ENCODE measurements at regions not wholly inside any gene's neighbourhood (a gene's known extent, or its start where the extent isn't known, plus 50 kb on each side); places are given as distances from the start of the nearest gene placed in this dataset.

DNA sequence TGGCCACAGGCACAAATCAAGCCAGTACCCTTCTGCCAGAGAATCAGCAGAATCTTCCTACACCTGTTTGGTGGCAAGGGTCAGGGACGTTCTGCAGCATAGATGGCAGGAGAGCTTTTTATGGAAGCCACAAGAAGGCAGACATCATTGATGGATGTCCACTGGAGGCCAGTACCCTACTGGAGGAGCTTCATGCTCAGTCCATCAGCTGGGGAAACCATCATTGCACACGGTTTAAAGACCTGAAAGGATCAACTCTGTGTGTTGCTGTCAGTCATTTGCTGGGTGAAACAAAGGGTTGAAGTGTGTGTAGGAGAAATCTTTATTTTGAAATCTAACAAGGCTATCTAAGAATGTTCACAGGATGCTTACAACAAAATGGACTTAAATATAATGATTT lies 158.9 kb upstream of the SASH1 start:
- H2AFZ ChIP-seq (ENCODE audit: low read depth, low read length): no peak overlapping the region
- FAIRE-seq (no peak), DNase-seq (ENCODE audit: low read depth) (no peak)
- Mint-ChIP-seq H3K4me1 (ENCODE audit: low read depth, unreplicated experiment) (no peaks in the 10 kb centered on the region), H3K9me3 (ENCODE audit: unreplicated experiment) (no peaks in the 10 kb centered on the region), H3K27ac (ENCODE audit: unreplicated experiment) (no peak overlapping the region), H3K27me3 (ENCODE audit: low read depth, unreplicated experiment) (no peaks in the 10 kb centered on the region), H3K4me3 (ENCODE audit: unreplicated experiment) (no peak overlapping the region), H3K36me3 (ENCODE audit: low read depth, unreplicated experiment) (no peaks in the 10 kb centered on the region)
- H3K9me3 ChIP-seq (ENCODE audit: insufficient read depth, low read depth, low read length): no peaks in the 10 kb centered on the region
- no peak overlapping the region for H3K4me3 ChIP-seq (ENCODE audit: insufficient read depth, low read depth, low read length)
- no peaks in the 10 kb centered on the region for H4K20me1 ChIP-seq (ENCODE audit: insufficient read depth, low read length)
- H3K27ac ChIP-seq (ENCODE audit: low read depth, low read length): no peak overlapping the region
- no peaks in the 10 kb centered on the region for H3K79me2 ChIP-seq (ENCODE audit: insufficient read depth, low read length)
- H3K4me2 ChIP-seq (ENCODE audit: low read length): no peak overlapping the region
- no peaks in the 10 kb centered on the region for H3K4me1 ChIP-seq (ENCODE audit: insufficient read depth, low read length)
- H3K9ac ChIP-seq (ENCODE audit: low read length): no peak overlapping the region
- no peak for TF ChIP-seq EZH2 (IDR thresholded peaks at IDR 0.05; ENCODE audit: insufficient read depth, low read length)
- TF ChIP-seq, protein P1, sequence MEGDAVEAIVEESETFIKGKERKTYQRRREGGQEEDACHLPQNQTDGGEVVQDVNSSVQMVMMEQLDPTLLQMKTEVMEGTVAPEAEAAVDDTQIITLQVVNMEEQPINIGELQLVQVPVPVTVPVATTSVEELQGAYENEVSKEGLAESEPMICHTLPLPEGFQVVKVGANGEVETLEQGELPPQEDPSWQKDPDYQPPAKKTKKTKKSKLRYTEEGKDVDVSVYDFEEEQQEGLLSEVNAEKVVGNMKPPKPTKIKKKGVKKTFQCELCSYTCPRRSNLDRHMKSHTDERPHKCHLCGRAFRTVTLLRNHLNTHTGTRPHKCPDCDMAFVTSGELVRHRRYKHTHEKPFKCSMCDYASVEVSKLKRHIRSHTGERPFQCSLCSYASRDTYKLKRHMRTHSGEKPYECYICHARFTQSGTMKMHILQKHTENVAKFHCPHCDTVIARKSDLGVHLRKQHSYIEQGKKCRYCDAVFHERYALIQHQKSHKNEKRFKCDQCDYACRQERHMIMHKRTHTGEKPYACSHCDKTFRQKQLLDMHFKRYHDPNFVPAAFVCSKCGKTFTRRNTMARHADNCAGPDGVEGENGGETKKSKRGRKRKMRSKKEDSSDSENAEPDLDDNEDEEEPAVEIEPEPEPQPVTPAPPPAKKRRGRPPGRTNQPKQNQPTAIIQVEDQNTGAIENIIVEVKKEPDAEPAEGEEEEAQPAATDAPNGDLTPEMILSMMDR (IDR thresholded peaks at IDR 0.05; ENCODE audit: insufficient read depth, low read depth, low read length): no peak
- no peaks in the 10 kb centered on the region for H3K36me3 ChIP-seq (ENCODE audit: insufficient read depth, low read length)
- H3K27me3 ChIP-seq (ENCODE audit: insufficient read depth, low read length): no peaks in the 10 kb centered on the region

DNA sequence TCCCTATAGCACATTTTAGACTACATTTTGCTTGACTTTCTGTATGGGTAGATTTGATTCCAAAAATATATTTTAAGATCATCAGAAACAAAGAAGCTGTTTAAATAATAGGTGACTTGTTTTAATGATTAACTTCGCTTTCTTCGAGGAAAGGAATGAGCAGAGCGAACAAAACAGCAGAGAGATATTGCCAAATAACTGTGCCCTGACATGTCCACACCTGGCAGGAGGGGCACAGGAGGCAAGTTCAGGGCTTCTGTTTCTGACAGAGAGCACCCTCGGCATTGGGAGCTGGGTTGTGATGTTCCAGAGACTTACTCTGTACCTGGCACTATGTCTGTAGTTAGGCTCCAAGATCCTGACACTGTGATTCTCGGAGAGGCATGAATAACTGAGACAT lies 155.7 kb upstream of the SASH1 start:
- FAIRE-seq: no peak
- Histone ChIP-seq H3K4me1 (ENCODE audit: insufficient read depth, low read length) (no peaks in the 10 kb centered on the region), H3K27ac (ENCODE audit: low read depth, low read length) (no peak overlapping the region), H3K36me3 (ENCODE audit: insufficient read depth, low read length) (no peaks in the 10 kb centered on the region), H2AFZ (ENCODE audit: low read depth, low read length) (no peak overlapping the region), H3K27me3 (ENCODE audit: insufficient read depth, low read length) (no peaks in the 10 kb centered on the region), H3K79me2 (ENCODE audit: insufficient read depth, low read length) (no peaks in the 10 kb centered on the region), H4K20me1 (ENCODE audit: insufficient read depth, low read length) (no peaks in the 10 kb centered on the region), H3K9me3 (ENCODE audit: insufficient read depth, low read depth, low read length) (no peaks in the 10 kb centered on the region), H3K9ac (ENCODE audit: low read length) (no peak overlapping the region), H3K4me2 (ENCODE audit: low read length) (no peak overlapping the region), H3K4me3 (ENCODE audit: insufficient read depth, low read depth, low read length) (no peak overlapping the region)
- Mint-ChIP-seq H3K4me3 (ENCODE audit: unreplicated experiment) (no peak overlapping the region), H3K27ac (ENCODE audit: unreplicated experiment) (no peak overlapping the region), H3K4me1 (ENCODE audit: low read depth, unreplicated experiment) (peaks cover 3% of the 10 kb centered on the region), H3K9me3 (ENCODE audit: unreplicated experiment) (no peaks in the 10 kb centered on the region), H3K36me3 (ENCODE audit: low read depth, unreplicated experiment) (no peaks in the 10 kb centered on the region), H3K27me3 (ENCODE audit: low read depth, unreplicated experiment) (no peaks in the 10 kb centered on the region)
- DNase-seq (ENCODE audit: low read depth): no peak
- no peak for TF ChIP-seq EZH2 (IDR thresholded peaks at IDR 0.05; ENCODE audit: insufficient read depth, low read length)
- TF ChIP-seq, protein P1 (IDR thresholded peaks at IDR 0.05; ENCODE audit: insufficient read depth, low read depth, low read length): no peak

DNA sequence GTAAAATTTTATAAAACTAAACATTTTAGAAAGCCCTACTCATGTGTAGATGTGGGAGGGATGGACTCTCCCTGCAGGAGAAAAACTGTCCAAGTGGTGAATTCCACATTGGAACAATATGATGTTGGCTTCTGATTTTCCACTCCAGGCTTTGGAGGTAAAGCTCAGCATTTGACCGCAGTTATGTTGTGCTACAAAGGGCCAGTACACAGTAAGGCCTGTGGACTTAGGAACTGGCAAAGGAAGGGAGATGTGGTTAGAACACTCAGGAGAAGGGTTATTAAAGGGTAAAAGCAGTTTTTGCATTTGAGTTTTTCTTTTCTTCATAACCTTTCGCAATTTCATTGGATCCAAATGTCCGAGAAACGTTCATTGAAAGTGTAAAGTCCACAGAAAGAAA lies 150.3 kb upstream of the SASH1 start:
- no peaks in the 10 kb centered on the region for H3K9me3 ChIP-seq (ENCODE audit: insufficient read depth, low read depth, low read length)
- no peaks in the 10 kb centered on the region for H3K4me1 ChIP-seq (ENCODE audit: insufficient read depth, low read length)
- Mint-ChIP-seq H3K4me1 (ENCODE audit: low read depth, unreplicated experiment) (peaks cover 11% of the 10 kb centered on the region), H3K36me3 (ENCODE audit: low read depth, unreplicated experiment) (no peaks in the 10 kb centered on the region), H3K9me3 (ENCODE audit: unreplicated experiment) (no peaks in the 10 kb centered on the region), H3K27ac (ENCODE audit: unreplicated experiment) (peak overlapping the region; percentile 34), H3K27me3 (ENCODE audit: low read depth, unreplicated experiment) (peaks cover 8% of the 10 kb centered on the region), H3K4me3 (ENCODE audit: unreplicated experiment) (no peak overlapping the region)
- H3K27me3 ChIP-seq (ENCODE audit: insufficient read depth, low read length): no peaks in the 10 kb centered on the region
- FAIRE-seq (peak; percentile 73), DNase-seq (ENCODE audit: low read depth) (peak; percentile 99)
- no peaks in the 10 kb centered on the region for H4K20me1 ChIP-seq (ENCODE audit: insufficient read depth, low read length)
- H3K79me2 ChIP-seq (ENCODE audit: insufficient read depth, low read length): no peaks in the 10 kb centered on the region
- no peaks in the 10 kb centered on the region for H3K36me3 ChIP-seq (ENCODE audit: insufficient read depth, low read length)
- TF ChIP-seq, protein P1 (IDR thresholded peaks at IDR 0.05; ENCODE audit: insufficient read depth, low read depth, low read length): no peak
- TF ChIP-seq EZH2 (IDR thresholded peaks at IDR 0.05; ENCODE audit: insufficient read depth, low read length): no peak
- H3K4me2 ChIP-seq (ENCODE audit: low read length): peak overlapping the region; percentile 63
- peak overlapping the region; percentile 34 for H3K9ac ChIP-seq (ENCODE audit: low read length)
- H3K4me3 ChIP-seq (ENCODE audit: insufficient read depth, low read depth, low read length): no peak overlapping the region
- no peak overlapping the region for H2AFZ ChIP-seq (ENCODE audit: low read depth, low read length)
- peak overlapping the region; percentile 70 for H3K27ac ChIP-seq (ENCODE audit: low read depth, low read length)

All from astrocyte (in vitro differentiated cells and primary cell).